T-cell (primary cell): ENCODE measurements at regions not wholly inside any gene's neighbourhood (a gene's known extent, or its start where the extent isn't known, plus 50 kb on each side); places are given as distances from the start of the nearest gene placed in this dataset.
"Not testable (repeated sequence)": the region's sequence is repeated elsewhere in the genome, so short reads cannot be mapped to it uniquely, and the experiment has no call there.

ENCODE experiments used
- ATAC-seq, 4 experiments: fragments of 200-7000 bp in 3 of 4; fragments of 150-1000 bp in 1 of 4; cut with Tn5 transposase; replicated peaks in 1 of 4; 1 replicate in 3 of 4; 2 replicates in 1 of 4; pipeline ENCODE4 v1.10.0; 2021; ENCODE audit warnings: moderate library complexity in 3 of 4, mild to moderate bottlenecking in 2 of 4, moderate number of reproducible peaks in 1 of 4
- CTCF ChIA-PET, 2 donors: fragments of 300-600 bp; sonication (Branson Sonifier 250); formaldehyde crosslinking; loops; one replicate each; lab custom pipeline; 2022; ENCODE audit warnings: antibody characterized with exemption in 2 of 2; lab: Charles Lee
- POLR2A ChIA-PET, 2 donors: fragments of 300-600 bp; sonication (Branson Sonifier 250); formaldehyde crosslinking; loops; one replicate each; lab custom pipeline; 2022; ENCODE audit warnings: antibody characterized with exemption in 2 of 2; lab: Charles Lee
- DNase-seq, 35 experiments: peaks; one replicate each; pipeline versions ENCODE4 v3.0.0 to v3.0.0-alpha.2; 2013 to 2023
- H3K27ac ChIP-seq: one replicate; pipeline ENCODE4 v1.5.1; 2013; ENCODE audit warnings: low read length
- H3K27me3 ChIP-seq, 2 experiments: replicated peaks in 1 of 2; 1 replicate in 1 of 2; 2 replicates in 1 of 2; pipeline versions ENCODE4 v1.6.1 to v1.7.0; 2013; ENCODE audit warnings: low read length in 1 of 2, mixed read lengths in 1 of 2; ENCODE audit not compliant: control insufficient read depth in 2 of 2, insufficient read depth in 2 of 2; ENCODE audit errors: extremely low read depth in 1 of 2
- H3K36me3 ChIP-seq, 2 donors: 1 replicate in 1 of 2; 2 replicates in 1 of 2; pipeline versions ENCODE4 v1.6.1 to v1.7.0; 2013; ENCODE audit warnings: low read length in 1 of 2; ENCODE audit not compliant: control insufficient read depth in 2 of 2, insufficient read depth in 1 of 2; ENCODE audit errors: extremely low read depth in 1 of 2
- H3K4me1 ChIP-seq, 2 experiments: 1 replicate in 1 of 2; 2 replicates in 1 of 2; pipeline versions ENCODE4 v1.6.1 to v1.7.0; 2013; ENCODE audit warnings: low read length in 2 of 2, mixed read lengths in 1 of 2; ENCODE audit not compliant: insufficient read depth in 2 of 2, control insufficient read depth in 1 of 2; ENCODE audit errors: extremely low read depth in 1 of 2
- H3K4me3 ChIP-seq, 2 donors: 1 replicate in 1 of 2; 2 replicates in 1 of 2; pipeline versions ENCODE4 v1.5.1 to v1.7.0; 2013; ENCODE audit warnings: mild to moderate bottlenecking in 2 of 2, low read length in 1 of 2, moderate library complexity in 1 of 2; ENCODE audit not compliant: control insufficient read depth in 1 of 2; ENCODE audit errors: extremely low read depth in 1 of 2
- H3K9me3 ChIP-seq: 2 replicates; pipeline ENCODE4 v1.7.0; 2013
- H3K27ac Mint-ChIP-seq, 2 donors: one replicate each; pipeline ENCODE4 v1.8.0; 2020 to 2021; ENCODE audit warnings: mild to moderate bottlenecking in 2 of 2, mixed read lengths in 2 of 2
- H3K27me3 Mint-ChIP-seq, 2 donors: one replicate each; pipeline ENCODE4 v1.8.0; 2021 to 2022; ENCODE audit warnings: mixed read lengths in 2 of 2
- H3K36me3 Mint-ChIP-seq: one replicate; pipeline ENCODE4 v1.8.0; 2021; ENCODE audit warnings: mixed read lengths
- H3K4me1 Mint-ChIP-seq, 3 donors: one replicate each; pipeline ENCODE4 v1.8.0; 2020 to 2022; ENCODE audit warnings: mixed read lengths in 3 of 3, mild to moderate bottlenecking in 1 of 3
- H3K4me3 Mint-ChIP-seq, 3 donors: one replicate each; pipeline ENCODE4 v1.8.0; 2020 to 2022; ENCODE audit warnings: mild to moderate bottlenecking in 3 of 3, mixed read lengths in 3 of 3, moderate library complexity in 3 of 3
- H3K9me3 Mint-ChIP-seq, 3 donors: one replicate each; pipeline ENCODE4 v1.8.0; 2020 to 2022; ENCODE audit warnings: mixed read lengths in 3 of 3
- WGBS: methylation state at CpG from one replicate; pipeline ENCODE4 v1.1.5; 2013; ENCODE audit warnings: missing lambda C conversion rate; ENCODE audit not compliant: insufficient coverage; 5-methylcytosine and 5-hydroxymethylcytosine counted together

DNA sequence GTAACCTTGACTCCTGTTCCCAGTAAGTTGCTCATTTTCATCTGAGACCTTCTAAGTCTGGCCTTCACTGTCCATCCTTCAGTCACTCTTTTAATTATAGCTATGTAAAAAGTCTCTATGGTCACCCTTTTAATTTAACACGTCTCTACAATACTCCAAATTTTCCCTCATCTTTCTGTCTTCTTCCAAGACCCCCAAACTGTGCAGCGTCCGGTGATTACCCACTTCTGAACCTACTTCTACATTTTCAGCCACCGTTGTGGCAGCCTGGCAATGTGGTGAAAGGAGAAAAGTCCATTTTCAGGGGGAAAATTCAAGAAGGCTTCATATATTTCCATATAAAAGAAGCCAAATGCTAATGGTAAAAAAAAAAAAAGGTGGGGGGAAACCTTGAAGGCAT lies 283.4 kb downstream of the POTED start:
- H3K36me3 ChIP-seq, H3K4me3 ChIP-seq, DNase-seq, H3K4me1 Mint-ChIP-seq, CTCF ChIA-PET, POLR2A ChIA-PET, H3K9me3 ChIP-seq, H3K4me1 ChIP-seq, H3K27ac Mint-ChIP-seq, ATAC-seq, H3K27me3 Mint-ChIP-seq, H3K36me3 Mint-ChIP-seq, H3K27ac ChIP-seq, H3K9me3 Mint-ChIP-seq, H3K27me3 ChIP-seq, H3K4me3 Mint-ChIP-seq: not testable (repeated sequence)
- no CpG with 5 or more reads among the region's 4 CpGs for WGBS

DNA sequence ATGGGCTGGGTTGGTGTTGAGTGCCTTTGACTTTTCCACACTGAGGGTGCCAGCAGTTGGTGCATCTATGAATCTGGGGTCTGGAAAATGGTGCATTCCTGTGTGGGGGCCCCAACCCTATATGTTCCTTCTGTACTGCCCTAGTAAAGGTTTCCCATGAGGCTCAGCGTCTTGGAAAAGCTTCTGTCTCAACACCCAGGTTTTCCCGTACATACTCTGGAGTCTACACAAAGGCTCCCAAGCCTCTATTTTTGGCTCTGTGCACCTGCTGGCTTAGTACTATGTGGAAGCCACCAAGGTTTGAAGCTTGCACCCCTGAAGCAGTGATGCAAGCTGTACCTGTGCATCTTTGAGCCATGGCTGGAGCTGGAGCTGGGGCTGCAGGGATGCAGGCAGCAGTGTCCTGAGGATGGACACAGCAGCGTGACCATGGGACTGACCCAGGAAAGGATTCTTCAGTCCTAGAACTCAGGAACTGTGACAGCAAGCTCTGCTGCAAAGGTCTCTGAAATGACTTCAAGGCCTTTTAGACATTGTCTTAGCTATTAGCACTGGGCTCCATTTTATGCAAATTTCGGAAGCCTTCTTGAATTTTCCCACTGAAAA lies 282.7 kb downstream of the POTED start:
- DNase-seq, ATAC-seq, H3K4me3 ChIP-seq, H3K4me1 Mint-ChIP-seq, H3K4me3 Mint-ChIP-seq, H3K36me3 Mint-ChIP-seq, POLR2A ChIA-PET, H3K36me3 ChIP-seq, H3K9me3 Mint-ChIP-seq, H3K27me3 ChIP-seq, H3K4me1 ChIP-seq, CTCF ChIA-PET, H3K27ac ChIP-seq, H3K27ac Mint-ChIP-seq, H3K9me3 ChIP-seq, H3K27me3 Mint-ChIP-seq: not testable (repeated sequence)
- WGBS = 79% methylated on average over 3 of the region's 4 CpGs

DNA sequence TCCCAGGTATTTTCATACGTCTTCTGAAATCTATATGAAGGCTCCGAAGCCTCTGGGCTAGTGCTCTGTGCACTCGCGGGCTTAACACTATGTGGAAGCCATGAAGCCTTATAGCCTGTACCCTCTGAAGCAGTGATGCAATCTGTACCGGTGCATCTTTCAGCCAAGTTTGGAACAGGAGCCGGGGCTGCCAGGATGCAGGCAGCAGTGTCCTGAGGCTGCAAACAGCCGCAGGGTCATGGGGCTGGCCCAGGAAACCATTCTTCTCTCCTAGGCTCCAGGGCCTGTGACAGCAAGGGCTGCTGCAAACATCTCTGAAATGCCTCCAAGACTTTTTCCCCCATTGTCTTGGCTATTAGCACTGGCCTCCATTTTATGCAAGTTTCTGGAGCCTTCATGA lies 279.6 kb downstream of the POTED start:
- ATAC-seq, H3K36me3 Mint-ChIP-seq, H3K4me3 ChIP-seq, H3K27ac Mint-ChIP-seq, H3K27me3 ChIP-seq, DNase-seq, H3K4me1 ChIP-seq, H3K4me3 Mint-ChIP-seq, POLR2A ChIA-PET, H3K9me3 ChIP-seq, CTCF ChIA-PET, H3K27me3 Mint-ChIP-seq, H3K27ac ChIP-seq, H3K4me1 Mint-ChIP-seq, H3K9me3 Mint-ChIP-seq, H3K36me3 ChIP-seq: not testable (repeated sequence)
- WGBS = 80% methylated on average over 7 of the region's 7 CpGs

DNA sequence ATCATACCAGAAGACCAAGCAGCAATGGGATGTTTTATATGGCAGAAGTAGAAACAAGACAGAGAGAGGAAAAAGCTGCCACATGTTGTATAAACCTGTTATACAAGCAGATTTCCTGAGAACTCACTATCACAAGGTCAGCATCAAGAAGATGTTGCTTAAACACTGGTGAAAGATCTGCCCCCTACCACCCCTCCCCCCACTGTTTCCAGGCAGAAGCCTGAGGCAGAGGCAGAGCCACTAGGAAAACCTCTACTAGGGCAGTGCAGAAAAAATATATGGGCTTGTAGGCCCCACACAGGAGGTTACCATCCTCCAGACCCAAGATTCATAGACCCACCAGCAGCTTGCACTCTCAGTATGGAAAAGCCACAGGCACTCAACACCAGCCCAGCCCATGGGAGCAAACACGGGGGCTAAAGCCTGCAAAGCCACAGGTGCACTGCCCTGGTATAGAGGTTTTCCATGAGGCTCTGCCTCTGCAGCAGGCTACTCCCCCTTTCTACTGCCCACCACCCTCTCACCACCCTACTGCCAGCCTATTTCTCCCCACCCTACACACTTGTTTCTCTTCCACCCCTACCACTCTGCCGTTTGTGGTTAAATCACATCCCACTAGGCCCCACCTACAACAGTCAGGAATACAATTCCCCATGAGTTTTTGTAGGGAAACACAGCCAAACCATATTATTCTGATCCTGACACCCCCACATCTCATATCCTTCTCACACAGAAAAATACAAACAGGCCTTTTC lies 274.2 kb downstream of the POTED start:
- H3K27ac ChIP-seq, H3K4me1 ChIP-seq, H3K4me3 ChIP-seq, H3K36me3 Mint-ChIP-seq, CTCF ChIA-PET, H3K27me3 ChIP-seq, POLR2A ChIA-PET, H3K27me3 Mint-ChIP-seq, H3K9me3 Mint-ChIP-seq, H3K9me3 ChIP-seq, H3K36me3 ChIP-seq, H3K27ac Mint-ChIP-seq, ATAC-seq, H3K4me1 Mint-ChIP-seq, DNase-seq, H3K4me3 Mint-ChIP-seq: not testable (repeated sequence)
- WGBS = 85% methylated on average over 2 of the region's 2 CpGs

DNA sequence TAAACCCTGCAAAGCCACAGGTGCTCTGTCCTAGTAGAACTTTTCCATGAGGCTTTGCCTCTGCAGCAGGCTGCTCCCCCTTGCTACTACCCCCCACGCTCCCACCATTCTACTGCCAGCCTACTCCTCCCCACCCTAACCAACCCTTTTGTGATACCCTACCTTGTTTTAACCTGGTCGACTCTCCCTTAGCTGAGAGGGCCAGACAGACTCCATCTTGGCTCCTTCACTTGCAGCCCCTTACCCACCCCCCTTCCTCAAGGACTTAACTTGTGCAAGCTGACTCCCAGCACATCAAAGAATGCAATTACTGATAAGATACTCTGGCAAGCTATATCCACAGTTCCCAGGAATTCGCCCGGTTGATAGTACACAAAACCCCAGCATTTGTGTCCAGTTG lies 267.9 kb downstream of the POTED start:
- H3K9me3 ChIP-seq, CTCF ChIA-PET, H3K27me3 Mint-ChIP-seq, H3K4me3 Mint-ChIP-seq, H3K4me3 ChIP-seq, H3K27ac ChIP-seq, H3K36me3 Mint-ChIP-seq, ATAC-seq, H3K27ac Mint-ChIP-seq, H3K4me1 ChIP-seq, POLR2A ChIA-PET, H3K9me3 Mint-ChIP-seq, H3K27me3 ChIP-seq, H3K36me3 ChIP-seq, DNase-seq, H3K4me1 Mint-ChIP-seq: not testable (repeated sequence)
- 60% methylated on average over 1 of the region's 4 CpGs for WGBS

DNA sequence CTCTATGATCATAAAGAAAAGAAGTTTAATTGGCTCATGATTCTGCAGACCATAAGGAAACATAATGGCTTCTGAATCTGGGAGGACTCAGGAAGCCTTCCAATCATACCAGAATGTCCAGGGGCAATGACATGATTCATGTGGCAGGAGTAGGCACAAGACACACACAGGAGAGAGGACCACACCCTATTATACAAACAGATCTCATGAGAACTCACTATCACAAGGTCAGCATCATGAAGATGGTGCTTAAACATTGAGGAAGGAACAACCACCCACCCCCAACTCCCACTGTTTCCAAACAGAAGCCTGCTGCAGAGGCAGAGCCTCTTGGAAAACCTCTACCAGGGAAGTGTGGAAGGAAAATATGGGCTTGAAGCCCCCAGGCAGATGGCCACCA lies 267.4 kb downstream of the POTED start:
- H3K4me3 Mint-ChIP-seq, H3K36me3 ChIP-seq, H3K4me1 ChIP-seq, DNase-seq, H3K27me3 ChIP-seq, H3K36me3 Mint-ChIP-seq, H3K4me1 Mint-ChIP-seq, H3K4me3 ChIP-seq, H3K27ac ChIP-seq, H3K27ac Mint-ChIP-seq, CTCF ChIA-PET, ATAC-seq, H3K27me3 Mint-ChIP-seq, H3K9me3 Mint-ChIP-seq, H3K9me3 ChIP-seq, POLR2A ChIA-PET: not testable (repeated sequence)

DNA sequence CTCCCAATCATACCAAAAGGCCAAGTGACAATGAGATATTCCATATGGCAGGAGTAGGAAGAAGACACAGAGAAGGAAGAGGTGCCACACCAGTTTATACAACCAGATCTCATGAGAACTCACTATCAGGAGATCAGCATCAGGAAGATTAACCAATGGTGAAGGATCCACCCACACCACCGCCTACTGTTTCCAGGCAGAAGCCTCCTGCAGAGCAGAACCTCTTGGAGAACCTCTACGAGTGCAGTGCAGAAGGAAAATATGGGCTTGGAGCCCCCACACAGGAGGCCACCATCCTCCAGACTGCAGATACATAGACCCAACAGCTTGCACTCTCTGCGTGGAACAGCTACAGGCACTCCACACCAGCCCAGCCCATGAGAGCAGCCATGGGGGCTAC lies 264.4 kb downstream of the POTED start:
- 75% methylated on average over 1 of the region's 3 CpGs for WGBS
- H3K27me3 ChIP-seq, POLR2A ChIA-PET, H3K4me1 Mint-ChIP-seq, H3K4me1 ChIP-seq, ATAC-seq, H3K27ac Mint-ChIP-seq, H3K9me3 Mint-ChIP-seq, H3K27ac ChIP-seq, CTCF ChIA-PET, H3K27me3 Mint-ChIP-seq, H3K4me3 Mint-ChIP-seq, H3K9me3 ChIP-seq, DNase-seq, H3K36me3 Mint-ChIP-seq, H3K36me3 ChIP-seq, H3K4me3 ChIP-seq: not testable (repeated sequence)
